Lung microvascular endothelial cell (primary cell): ENCODE measurements at regions not wholly inside any gene's neighbourhood (a gene's known extent, or its start where the extent isn't known, plus 50 kb on each side); places are given as distances from the start of the nearest gene placed in this dataset.
"Not testable (repeated sequence)": the region's sequence is repeated elsewhere in the genome, so short reads cannot be mapped to it uniquely, and the experiment has no call there.

Source experiments
- DNase-seq, 2 donors: peaks; one replicate each; pipeline versions ENCODE4 v3.0.0 to v3.0.0-alpha.2; 2010; ENCODE audit warnings: low read depth in 2 of 2

GRCh38 chr7:17046259-17046658 is 164.5 kb upstream of the AGR3 start:
- no peak for DNase-seq

- no peak for DNase-seq
Observed at GRCh38 chr7:17046666-17047065, 164.9 kb upstream of the AGR3 start.

DNA sequence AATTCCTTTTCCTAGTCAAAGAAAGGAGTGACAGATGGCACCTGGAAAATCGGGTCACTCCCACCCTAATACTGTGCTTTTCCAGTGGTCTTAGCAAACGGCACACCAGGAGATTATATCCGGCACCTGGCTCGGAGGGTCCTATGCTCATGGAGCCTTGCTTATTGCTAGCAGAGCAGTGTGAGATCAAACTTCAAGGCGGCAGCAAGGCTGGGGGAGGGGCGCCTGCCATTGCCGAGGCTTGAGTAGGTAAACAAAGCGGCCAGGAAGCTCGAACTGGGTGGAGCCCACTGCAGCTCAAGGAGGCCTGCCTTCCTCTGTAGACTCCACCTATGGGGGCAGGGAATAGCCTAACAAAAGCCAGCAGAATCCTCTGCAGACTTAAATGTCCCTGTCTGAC is 171.4 kb upstream of the AGR3 start:
- not testable (repeated sequence) for DNase-seq

- DNase-seq: no peak
Observed at GRCh38 chr7:17054206-17054605, 172.4 kb upstream of the AGR3 start.

- no peak for DNase-seq
Observed at GRCh38 chr7:17054836-17055235, 173.1 kb upstream of the AGR3 start.

DNA sequence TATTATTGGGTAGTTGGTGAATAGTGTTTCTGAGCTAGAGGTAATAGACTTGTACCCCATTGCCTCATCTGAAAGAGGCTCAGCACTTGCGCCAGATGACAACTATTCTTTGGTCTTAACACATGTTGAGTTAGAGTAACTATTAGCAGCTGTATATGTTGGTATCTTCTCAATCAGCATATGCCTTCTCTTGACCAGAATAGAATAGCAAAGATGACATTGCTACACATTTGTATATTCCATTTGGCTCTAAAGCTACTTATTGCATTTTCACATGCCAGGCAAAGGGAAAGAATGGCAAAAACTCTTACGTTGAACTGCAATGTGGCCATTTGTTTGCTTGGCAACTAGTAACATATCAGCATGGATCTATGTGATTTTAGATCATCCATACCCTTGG is 173.8 kb upstream of the AGR3 start:
- no peak for DNase-seq

DNA sequence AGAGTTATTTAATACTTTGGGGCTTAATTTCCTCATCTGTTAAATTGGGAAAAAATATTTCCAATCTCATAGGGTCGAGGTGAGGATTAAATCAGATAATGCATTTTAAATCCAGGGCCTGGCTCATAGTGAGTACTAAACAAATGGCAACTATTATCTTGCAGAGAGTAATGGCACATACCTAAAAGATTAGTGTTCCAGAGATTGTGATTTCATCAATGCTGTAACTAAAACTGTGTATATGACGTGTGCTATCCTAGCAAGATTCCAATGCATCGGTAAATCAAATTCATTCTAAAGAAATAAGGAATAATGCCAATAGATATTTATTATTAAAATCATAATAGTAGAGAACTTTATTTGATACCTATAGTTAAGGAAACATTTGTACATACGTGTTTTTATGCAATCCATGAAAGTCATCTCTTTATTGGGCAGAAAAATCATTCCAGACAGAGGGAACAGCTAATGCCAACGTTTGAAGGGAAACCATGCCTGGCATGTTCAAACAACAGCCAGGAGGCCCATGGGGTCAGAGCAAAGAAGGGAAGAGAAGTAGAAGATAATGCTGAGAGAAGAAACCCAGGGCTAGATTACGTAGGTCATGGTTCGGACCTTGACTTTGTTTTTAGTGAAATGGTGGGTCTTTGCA is 174.8 kb upstream of the AGR3 start:
- no peak for DNase-seq

GRCh38 chr7:17057143-17057509 is 175.3 kb upstream of the AGR3 start:
- no peak for DNase-seq

DNA sequence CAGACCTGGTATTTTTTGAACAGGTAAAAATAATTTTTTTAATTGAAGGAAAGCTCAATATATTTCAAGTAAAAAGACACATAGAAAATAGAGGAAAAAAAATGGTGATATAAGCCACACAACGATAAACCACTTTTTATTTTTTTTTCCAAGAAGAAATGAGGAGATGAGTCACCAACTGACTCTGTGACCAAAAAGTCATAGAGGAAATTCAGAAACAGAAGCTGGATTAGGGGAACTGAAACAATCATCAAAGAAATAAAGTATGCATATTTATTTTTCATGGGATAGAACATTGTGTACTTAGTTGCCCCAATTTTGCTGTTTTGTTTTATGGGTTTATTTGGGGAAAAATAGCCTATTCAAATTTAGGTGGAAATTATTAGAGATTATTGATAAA is 176.8 kb upstream of the AGR3 start:
- peak; percentile 60 for DNase-seq

DNA sequence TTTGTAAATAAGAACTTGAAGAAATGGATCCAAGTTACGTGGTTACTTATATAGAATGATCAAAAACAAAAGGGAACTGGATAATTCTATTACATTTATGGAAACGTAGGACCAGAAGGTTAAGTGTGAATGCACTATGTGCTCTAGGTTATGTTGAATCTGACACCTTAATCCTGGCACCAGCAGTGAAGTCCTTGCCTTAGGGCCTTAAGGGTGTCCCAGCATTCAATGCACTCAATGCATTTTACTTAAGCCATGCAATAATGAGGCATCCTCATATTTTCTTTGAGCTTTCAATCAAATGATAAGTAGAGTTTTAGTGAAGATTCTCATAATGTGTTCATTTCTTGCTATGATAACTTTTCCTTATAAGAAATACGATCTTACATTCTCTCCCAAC is 178.3 kb upstream of the AGR3 start:
- DNase-seq: no peak

- no peak for DNase-seq
Observed at GRCh38 chr7:17061443-17061842, 179.7 kb upstream of the AGR3 start.

- no peak for DNase-seq
Observed at GRCh38 chr7:17062151-17063044, 180.6 kb upstream of the AGR3 start.

- DNase-seq: peak in 1 of 2 donors; percentile 23
Observed at GRCh38 chr7:17063045-17063383, 181.2 kb upstream of the AGR3 start.

DNA sequence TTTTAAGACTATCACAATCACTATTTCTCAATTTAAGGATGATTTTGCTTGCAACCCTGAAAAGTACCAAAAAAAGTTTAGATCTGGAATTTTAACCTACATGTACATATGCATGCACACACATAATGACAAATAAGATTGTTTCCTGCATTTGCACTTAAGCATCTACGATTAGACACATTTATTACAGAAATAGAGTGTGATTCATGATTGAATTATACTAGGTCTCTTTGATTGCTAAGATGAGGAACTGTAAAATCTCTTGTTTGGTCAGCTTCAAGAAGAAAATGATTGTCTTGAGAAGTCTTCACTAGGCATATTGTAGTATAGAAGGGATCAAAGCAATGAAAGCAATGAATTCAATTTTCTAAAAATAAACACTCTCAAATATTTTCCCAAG is 185.9 kb upstream of the AGR3 start:
- no peak for DNase-seq

DNA sequence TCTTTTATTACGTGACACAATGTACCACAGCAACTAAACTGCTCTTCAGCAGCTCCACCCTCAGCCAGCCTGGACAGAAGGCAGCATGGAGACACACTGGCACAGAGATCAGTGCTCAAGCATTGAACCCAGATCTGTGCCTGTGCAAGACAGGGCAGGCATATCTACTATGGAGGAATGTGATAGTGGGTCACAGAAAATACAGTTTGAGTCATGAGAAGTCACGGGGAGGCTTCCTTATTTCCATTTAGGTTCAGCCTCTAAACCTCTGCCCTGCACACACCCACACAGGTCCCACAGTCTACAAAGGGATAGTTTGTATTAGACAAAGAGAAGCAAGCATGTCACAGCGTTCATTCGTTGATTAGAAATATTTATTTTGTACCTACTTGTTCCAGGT is 187.4 kb upstream of the AGR3 start:
- no peak for DNase-seq

GRCh38 chr7:17070231-17070708 is 188.5 kb upstream of the AGR3 start:
- DNase-seq: no peak

- DNase-seq: no peak
Observed at GRCh38 chr7:17071866-17072265, 190.1 kb upstream of the AGR3 start.

DNA sequence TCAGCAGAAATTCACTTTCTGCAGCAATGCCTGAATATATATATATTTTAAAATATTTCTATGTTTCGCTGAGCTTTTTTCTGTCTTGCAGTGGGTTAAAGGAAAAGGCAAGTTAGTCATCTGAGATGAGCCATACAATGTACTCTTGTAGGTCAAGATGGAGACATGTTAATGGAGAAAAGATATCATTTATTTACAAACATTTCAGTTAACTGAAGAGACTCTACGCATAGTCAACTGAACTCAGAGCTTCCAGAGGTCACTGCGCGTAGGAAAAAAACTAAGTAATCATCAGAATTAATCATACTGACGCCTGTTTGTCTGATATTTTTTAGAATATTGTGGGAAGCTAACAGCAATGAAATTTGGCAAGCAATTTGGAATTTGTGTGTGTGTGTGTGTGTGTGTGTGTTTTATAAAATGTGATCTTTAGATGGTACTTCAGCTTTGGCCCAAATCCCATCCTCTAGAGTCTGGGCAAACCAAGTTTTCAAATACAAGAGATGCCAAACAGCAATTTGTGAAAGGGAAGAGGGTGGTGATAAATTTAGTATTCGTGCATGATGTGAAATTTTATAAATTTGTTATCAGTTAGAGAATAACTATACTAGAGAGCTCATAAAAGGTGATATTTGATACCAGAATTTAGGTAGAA is 193.9 kb upstream of the AGR3 start:
- no peak for DNase-seq

- no peak for DNase-seq
Observed at GRCh38 chr7:17078298-17078697, 196.5 kb upstream of the AGR3 start.

GRCh38 chr7:17083392-17084165 is 201.8 kb upstream of the AGR3 start:
- no peak for DNase-seq

- DNase-seq: no peak
Observed at GRCh38 chr7:17084166-17084475, 202.3 kb upstream of the AGR3 start.

DNA sequence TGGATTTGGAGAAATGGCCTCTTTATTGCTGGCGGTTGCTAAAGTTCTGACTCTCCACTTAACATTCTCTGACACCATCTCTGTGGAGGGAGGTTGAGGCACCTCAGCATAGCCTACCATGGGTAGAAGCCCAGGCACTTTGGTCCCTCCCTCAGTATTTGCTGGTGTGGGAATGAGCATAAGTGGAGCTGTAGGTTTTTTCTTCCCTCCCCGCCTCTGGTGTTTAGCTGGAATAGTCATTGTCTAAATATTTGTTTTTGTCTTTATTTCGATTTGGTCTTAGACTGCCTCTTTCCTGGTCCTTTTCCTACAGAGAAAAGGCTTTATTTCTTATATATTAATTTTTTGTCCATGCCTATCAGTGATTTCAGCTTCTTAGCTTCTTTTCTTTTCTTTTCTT is 203.4 kb upstream of the AGR3 start:
- no peak for DNase-seq
